ENCODE measurements at regions not wholly inside any gene's neighbourhood (a gene's known extent, or its start where the extent isn't known, plus 50 kb on each side); places are given as distances from the start of the nearest gene placed in this dataset.

DNA sequence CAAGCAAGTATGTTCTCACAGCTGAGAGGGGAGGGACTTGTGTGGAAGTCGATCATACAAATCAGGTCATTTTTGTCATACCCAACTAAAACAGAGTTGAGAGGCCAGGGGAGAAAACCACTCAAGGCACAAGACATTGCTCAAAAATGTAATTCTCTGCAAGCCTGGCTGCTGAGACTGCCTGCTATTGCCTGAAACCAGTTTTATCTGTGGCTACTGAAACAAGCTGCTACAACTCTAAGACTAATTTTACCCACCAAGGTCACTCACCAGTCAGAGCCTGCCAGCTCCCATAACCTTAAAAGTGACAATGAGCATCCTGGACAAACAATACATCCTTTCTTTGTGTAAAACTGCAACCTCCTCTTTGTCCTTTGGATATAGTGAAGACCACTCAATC is 54.1 kb upstream of the CST7 start:
- POLR2A ChIA-PET, result no interaction called here
- Mint-ChIP-seq H3K27me3 (no peaks in the 10 kb centered on the region), H3K4me3 (no peak overlapping the region), H3K9me3 (peaks cover 14% of the 10 kb centered on the region), H3K4me1 (ENCODE audit: low read depth) (no peaks in the 10 kb centered on the region), H3K27ac (no peak overlapping the region), H3K36me3 (ENCODE audit: low read depth) (no peaks in the 10 kb centered on the region)
- TF ChIP-seq, protein P1, sequence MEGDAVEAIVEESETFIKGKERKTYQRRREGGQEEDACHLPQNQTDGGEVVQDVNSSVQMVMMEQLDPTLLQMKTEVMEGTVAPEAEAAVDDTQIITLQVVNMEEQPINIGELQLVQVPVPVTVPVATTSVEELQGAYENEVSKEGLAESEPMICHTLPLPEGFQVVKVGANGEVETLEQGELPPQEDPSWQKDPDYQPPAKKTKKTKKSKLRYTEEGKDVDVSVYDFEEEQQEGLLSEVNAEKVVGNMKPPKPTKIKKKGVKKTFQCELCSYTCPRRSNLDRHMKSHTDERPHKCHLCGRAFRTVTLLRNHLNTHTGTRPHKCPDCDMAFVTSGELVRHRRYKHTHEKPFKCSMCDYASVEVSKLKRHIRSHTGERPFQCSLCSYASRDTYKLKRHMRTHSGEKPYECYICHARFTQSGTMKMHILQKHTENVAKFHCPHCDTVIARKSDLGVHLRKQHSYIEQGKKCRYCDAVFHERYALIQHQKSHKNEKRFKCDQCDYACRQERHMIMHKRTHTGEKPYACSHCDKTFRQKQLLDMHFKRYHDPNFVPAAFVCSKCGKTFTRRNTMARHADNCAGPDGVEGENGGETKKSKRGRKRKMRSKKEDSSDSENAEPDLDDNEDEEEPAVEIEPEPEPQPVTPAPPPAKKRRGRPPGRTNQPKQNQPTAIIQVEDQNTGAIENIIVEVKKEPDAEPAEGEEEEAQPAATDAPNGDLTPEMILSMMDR (IDR thresholded peaks at IDR 0.05), result no peak
- DNase-seq, result no peak
- CTCF ChIA-PET, result no interaction called here
- intact Hi-C loops (cut with micrococcal nuclease), result no loop called here
- ATAC-seq, result no peak

DNA sequence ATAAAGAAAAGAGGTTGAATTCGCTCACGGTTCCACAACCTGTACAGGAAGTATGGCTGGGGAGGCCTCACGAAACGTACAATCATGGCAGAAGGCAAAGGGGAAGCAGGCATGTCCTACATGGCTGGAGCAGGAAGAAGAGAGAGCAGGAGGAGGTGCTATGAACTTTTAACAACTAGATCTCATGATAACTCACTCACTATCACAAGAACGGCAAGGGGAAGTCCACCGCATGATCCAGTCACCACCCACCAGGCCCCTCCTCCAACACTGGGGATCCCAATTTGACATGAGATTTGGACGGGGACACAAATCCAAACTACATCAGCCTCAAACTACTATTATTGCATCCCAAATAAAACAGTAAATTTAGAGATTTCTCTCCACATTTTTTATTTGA is 53.6 kb upstream of the CST7 start:
- H3K27ac Mint-ChIP-seq, result no peak overlapping the region
- no peaks in the 10 kb centered on the region for H3K36me3 Mint-ChIP-seq (ENCODE audit: low read depth)
- POLR2A ChIA-PET, result no interaction called here
- DNase-seq, result no peak
- CTCF ChIA-PET, result no interaction called here
- H3K27me3 Mint-ChIP-seq, result no peaks in the 10 kb centered on the region
- no peaks in the 10 kb centered on the region for H3K4me1 Mint-ChIP-seq (ENCODE audit: low read depth)
- TF ChIP-seq, protein P1 (IDR thresholded peaks at IDR 0.05), result no peak
- ATAC-seq, result no peak
- H3K9me3 Mint-ChIP-seq, result peaks cover 18% of the 10 kb centered on the region
- H3K4me3 Mint-ChIP-seq, result no peak overlapping the region
- intact Hi-C loops (cut with micrococcal nuclease), result no loop called here

DNA sequence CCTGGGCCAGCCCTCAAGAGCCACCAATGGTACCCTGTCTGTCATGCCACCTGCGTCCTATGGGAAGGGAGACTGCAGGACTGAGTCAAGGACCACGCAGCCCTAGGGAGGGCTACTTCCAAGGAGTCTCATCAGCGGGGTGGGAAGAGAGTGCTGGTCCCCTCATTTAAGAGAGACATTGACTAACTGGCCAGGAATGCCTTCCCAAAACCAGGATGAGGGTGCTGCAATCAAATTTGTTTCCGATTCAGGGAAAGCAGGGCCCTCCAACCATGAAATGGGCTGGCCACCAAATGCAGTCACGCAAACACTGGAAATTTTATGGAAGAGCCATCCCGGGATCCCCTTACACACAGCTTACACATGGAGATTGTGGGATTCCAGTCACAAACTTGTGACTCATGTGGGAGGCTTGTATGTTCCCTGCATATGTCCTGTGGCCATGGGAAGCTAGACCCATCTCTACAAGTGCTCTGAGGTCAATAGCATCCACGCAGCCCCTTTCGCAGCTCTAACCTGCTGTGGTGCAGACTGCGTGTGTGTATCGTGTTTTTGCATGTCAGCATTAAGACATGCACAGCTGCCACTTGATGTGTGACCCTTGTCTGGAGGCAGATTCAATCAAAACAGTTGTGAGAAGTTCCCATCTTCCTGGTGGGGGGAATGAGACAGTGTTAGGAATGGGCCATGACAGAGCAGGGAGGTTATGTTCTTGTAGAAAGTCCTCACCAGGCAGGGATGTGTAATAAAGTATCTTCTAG is 53.0 kb upstream of the CST7 start:
- no peak overlapping the region for H3K27ac Mint-ChIP-seq
- no peak overlapping the region for H3K4me3 Mint-ChIP-seq
- H3K36me3 Mint-ChIP-seq (ENCODE audit: low read depth), result no peaks in the 10 kb centered on the region
- no peak for ATAC-seq
- POLR2A ChIA-PET, result no interaction called here
- peaks cover 19% of the 10 kb centered on the region for H3K9me3 Mint-ChIP-seq
- H3K27me3 Mint-ChIP-seq, result no peaks in the 10 kb centered on the region
- no peak for DNase-seq
- H3K4me1 Mint-ChIP-seq (ENCODE audit: low read depth), result no peaks in the 10 kb centered on the region
- TF ChIP-seq, protein P1 (IDR thresholded peaks at IDR 0.05), result no peak
- CTCF ChIA-PET, result no interaction called here
- intact Hi-C loops (cut with micrococcal nuclease), result no loop called here

DNA sequence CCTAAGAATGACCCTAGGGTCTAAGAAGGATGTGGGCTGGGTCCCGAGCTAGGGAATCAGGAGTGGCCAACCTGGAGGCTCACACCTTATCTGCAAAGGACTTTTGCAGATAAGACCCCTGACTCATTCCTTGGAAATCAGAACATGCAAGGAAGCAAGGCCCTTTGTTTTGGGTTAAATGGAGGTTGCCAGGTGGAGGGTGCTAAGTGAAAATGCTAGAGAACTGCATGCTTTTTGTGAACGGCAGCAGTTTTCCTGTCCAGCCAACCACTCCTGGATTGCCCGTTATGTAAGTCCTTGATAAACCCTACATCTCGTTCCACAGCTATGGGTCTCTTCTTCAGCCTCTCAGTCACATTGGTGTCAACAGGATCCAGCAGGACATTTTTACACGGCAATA is 52.1 kb upstream of the CST7 start:
- H3K27ac Mint-ChIP-seq, result no peak overlapping the region
- DNase-seq (no peak), ATAC-seq (no peak)
- no peaks in the 10 kb centered on the region for H3K4me1 Mint-ChIP-seq (ENCODE audit: low read depth)
- H3K9me3 Mint-ChIP-seq, result peaks cover 19% of the 10 kb centered on the region
- TF ChIP-seq, protein P1 (IDR thresholded peaks at IDR 0.05), result no peak
- H3K27me3 Mint-ChIP-seq, result no peaks in the 10 kb centered on the region
- ChIA-PET CTCF (no interaction called here), POLR2A (no interaction called here)
- intact Hi-C loops (cut with micrococcal nuclease), result no loop called here
- no peak overlapping the region for H3K4me3 Mint-ChIP-seq
- H3K36me3 Mint-ChIP-seq (ENCODE audit: low read depth), result no peaks in the 10 kb centered on the region

DNA sequence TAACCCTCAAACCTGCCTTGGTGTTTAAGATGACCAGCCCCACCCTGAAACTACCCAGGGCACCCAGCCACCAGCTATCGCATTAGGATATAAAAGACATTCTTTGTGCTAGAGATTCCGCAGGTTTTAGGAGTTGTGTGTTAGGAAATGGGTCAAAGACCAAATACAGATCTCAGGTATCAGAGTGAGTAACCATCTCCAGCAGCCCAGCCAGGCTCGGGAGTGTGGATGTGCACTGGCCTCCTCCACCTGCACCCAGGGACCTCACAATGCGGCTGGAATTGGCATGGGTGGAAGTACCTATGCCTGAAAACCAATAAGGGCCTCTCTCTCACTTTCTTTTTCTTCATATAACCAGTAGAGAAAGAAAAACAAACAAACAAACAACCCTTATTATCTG is 51.1 kb upstream of the CST7 start:
- Mint-ChIP-seq H3K9me3 (peaks cover 19% of the 10 kb centered on the region), H3K36me3 (ENCODE audit: low read depth) (no peaks in the 10 kb centered on the region), H3K27ac (no peak overlapping the region), H3K4me1 (ENCODE audit: low read depth) (no peaks in the 10 kb centered on the region), H3K27me3 (peaks cover under 1% of the 10 kb centered on the region), H3K4me3 (no peak overlapping the region)
- DNase-seq (no peak), ATAC-seq (no peak)
- POLR2A ChIA-PET, result no interaction called here
- intact Hi-C loops (cut with micrococcal nuclease), result no loop called here
- CTCF ChIA-PET, result no interaction called here
- TF ChIP-seq, protein P1 (IDR thresholded peaks at IDR 0.05), result no peak
